NCI-H1694 treated with DMSO at 0.1 percent for 48 hours (cell line): ENCODE measurements at regions not wholly inside any gene's neighbourhood (a gene's known extent, or its start where the extent isn't known, plus 50 kb on each side); places are given as distances from the start of the nearest gene placed in this dataset.

Source experiments
- DNase-seq: peaks from one replicate; lab custom pipeline; 2025; lab: John Stamatoyannopoulos, UW

DNA sequence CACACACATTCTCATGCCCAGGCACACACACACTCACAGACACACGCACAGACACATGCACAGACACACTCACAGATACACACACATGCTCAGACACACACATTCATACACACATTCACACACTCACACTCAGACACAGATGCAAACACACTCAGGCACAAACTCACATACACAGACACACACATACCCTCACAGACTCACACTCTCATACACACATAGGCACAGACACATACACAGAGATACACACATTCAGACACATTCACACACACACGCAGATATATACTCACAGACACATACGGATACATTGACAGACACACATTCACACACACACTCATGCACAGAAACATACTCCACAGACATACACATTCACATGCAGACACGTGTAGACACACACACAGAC, 89.6 kb downstream of the RBFOX3 start:
- DNase-seq: no peak

- DNase-seq: peak; percentile 70
These were observed 90.4 kb downstream of the RBFOX3 start for GRCh38 chr17:79520167-79521165.

- no peak for DNase-seq
These were observed 91.2 kb downstream of the RBFOX3 start for GRCh38 chr17:79519601-79520000.

GRCh38 chr17:79518585-79519523, 92.0 kb downstream of the RBFOX3 start:
- no peak for DNase-seq

GRCh38 chr17:79517827-79518584, 92.8 kb downstream of the RBFOX3 start:
- no peak for DNase-seq

DNA sequence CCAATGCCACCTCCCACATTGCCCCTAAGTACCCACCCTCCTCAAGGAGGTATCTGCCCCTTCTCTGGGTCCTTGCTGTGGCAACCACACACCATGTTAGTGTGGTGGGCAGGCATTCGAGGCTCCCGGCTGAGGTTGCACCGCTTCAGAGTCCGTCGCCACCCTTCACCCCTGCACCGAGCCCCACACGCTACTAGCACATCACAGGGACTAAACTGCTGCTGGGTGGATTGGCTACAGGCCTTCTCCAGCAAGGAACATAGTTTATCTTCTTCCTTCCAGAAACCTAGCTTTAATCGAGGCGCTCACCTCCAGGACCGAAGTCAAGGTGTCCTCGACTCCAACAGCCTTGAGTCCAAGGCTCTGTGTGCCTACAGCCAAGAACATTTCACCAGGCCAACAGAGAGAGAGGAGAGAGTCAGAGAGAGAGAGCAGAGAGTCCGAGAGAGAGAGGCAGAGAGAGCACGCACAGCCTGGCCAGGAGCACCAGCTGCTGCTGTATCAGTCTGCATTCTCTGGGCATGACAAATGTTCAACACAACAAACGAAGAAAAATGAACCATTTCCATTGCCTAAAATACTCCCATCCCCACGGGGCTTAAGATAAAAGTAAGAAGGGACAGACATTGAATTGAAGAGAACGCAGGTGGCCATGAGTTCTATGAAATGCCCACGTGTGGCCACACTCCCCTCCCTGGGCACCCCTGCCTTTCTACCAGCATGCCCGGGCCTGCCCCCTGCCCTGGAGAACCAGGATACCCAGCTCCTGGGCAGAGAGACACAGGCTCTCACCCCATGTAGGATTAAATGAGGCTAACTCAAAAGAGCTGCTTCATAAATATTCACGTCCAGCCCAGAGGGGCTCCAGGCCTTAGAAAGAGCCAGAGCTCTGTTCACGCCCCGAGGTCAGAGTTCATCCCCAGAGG, 94.9 kb downstream of the RBFOX3 start:
- peak; percentile 53 for DNase-seq

- DNase-seq: no peak
These were observed 95.7 kb downstream of the RBFOX3 start for GRCh38 chr17:79515110-79515509.

DNA sequence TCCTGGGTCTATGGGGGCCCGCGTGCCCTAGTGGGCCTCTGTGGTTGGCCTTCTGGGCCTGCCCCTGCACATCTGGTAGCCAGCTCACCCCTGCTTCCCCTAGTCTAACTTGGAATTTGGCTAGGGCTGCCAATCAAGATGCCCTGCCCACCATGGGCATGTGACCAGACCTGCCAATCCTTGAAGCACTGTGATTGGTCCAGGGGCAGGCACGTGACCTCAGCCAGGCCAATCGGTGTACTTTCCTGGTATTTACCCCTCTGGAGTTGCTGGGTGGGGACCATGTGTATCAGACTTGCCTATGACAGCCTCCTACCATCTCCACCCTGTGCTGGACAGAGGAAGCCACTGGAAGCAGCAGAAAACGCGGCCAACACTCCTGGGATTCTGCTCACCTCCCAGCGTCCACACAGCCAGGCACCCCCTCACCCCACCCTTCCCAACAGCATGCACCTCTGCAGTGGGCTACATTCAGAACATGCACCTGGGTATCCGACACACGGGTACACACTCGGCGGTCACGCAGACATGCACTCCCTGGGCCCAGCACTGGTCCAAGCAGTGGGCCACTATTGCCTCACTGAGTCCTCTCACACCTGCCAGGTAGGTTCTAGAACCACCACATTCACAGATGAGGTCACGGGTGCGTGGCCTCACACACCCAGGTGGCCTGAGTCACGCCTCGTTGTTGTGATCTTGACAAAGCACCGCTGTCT, 96.9 kb downstream of the RBFOX3 start:
- no peak for DNase-seq

GRCh38 chr17:79513206-79513605, 97.6 kb downstream of the RBFOX3 start:
- DNase-seq: no peak

DNA sequence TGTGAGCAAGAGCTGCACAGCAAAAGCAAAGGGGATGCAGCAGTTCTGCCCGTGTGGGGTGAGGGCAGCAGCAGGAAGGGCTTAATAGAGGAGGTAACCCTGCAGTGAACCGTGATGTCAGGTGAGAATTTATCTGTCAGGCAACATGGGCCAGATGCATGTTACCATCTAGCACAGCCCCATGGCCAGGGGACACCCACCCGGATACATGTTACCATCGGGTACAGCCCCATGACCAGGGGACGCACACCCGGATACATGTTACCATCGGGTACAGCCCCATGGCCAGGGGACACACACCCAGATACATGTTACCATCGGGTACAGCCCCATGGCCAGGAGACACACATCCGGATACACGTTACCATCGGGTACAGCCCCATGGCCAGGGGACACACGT, 99.4 kb downstream of the RBFOX3 start:
- no peak for DNase-seq

GRCh38 chr17:79510071-79510470, 100.8 kb downstream of the RBFOX3 start:
- no peak for DNase-seq

- no peak for DNase-seq
These were observed 101.4 kb downstream of the RBFOX3 start for GRCh38 chr17:79509490-79509889.

- no peak for DNase-seq
These were observed 101.8 kb downstream of the RBFOX3 start for GRCh38 chr17:79509008-79509407.

DNA sequence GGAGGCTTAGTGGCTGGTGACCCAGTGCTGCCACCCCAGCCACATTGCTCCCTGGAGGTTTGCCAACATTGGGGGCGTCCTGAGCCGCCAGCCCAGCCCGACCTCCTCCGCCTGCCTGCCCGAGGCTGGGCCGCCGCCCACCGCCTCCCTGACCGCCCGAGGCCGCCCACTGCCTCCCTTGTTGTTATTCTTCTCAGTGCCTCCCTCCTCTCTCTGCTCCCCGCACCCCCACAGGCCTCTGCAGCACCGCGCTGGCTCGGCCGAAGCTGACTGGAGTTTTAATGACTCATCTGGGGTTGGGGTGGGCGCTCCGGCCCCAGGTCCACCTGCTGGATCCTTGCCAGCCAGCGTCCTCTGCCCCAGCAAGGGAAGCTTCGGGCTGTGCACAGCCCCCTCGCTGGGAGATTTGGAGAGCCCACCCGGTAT, 102.5 kb downstream of the RBFOX3 start:
- DNase-seq: no peak

DNA sequence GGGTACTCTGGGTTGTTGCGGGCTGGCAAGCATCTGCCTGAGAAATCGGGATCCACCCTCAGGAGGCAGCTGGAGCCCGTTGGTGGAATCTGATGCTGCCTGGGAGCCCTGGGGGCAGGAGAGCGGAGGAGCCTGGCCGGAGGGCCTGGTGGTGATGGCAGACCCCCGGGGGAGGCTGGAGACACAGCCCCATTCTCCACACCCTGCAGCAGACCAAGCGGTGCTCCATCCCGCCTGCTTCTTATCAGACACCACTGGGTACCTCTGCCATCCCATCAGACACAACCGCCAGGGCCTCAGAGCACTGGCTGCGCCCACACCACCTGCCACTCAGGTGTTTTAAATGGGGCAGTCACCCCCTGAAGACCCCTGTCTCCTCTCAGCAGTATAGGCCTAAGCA, 103.9 kb downstream of the RBFOX3 start:
- DNase-seq: no peak

DNA sequence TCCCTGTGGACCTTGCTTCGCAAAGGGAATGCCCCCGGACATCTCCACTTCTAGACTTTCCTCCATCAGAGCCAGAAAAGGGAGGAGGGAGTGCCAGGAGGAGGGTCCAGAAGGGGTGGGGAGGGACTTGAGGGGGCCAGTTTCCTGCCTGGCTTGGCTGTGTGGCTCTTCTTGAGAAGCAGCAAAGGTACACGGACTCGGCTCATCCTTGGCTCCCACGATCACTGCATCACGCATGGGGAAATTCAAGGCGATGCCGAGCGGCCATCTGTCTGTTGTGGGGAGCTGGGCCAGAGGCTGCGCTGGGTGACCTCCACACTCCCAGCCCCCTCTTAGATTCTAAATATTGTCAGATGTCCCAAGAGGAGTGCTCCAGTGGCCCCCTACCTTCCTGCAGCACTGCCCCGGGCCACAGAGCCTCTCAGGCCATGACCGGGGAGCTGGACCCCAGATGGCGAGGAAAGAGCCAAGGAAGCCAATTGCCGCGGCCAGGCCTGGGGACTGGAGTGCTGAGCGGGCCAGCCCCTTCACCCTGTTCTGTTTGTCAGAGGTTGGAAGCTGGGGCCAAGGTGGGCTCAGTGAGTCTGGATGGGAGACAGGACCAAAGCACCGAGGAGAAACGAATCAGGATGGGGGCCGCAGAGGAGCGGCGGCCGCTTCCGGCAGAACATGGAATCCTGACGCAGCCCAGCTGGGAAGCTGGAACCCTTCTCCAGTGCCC, 104.5 kb downstream of the RBFOX3 start:
- DNase-seq: no peak

DNA sequence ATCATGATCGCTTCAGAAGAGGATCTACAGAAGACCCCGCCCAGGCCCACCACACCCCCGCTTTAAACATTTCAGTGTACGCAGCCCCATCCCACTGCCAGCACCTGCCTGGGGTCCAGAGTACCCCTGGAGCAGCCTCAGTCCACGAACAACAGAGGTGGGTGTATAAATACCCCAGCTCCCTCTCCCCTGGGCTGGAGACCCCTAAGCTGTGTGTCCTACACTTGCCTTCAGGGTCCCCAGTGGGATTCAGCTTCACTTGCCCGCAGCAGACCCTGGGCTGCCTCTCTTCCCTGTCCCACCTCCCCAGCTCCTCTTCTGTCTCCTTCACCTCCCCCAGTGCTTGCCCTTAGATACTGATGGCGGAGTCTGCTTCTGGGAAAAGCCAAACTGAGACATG, 105.7 kb downstream of the RBFOX3 start:
- DNase-seq: no peak

- peak; percentile 37 for DNase-seq
These were observed 106.7 kb downstream of the RBFOX3 start for GRCh38 chr17:79504181-79504605.

- DNase-seq: no peak
These were observed 107.6 kb downstream of the RBFOX3 start for GRCh38 chr17:79503126-79503839.
